Cardiac muscle cell (in vitro differentiated cells and primary cell): ENCODE measurements at regions not wholly inside any gene's neighbourhood (a gene's known extent, or its start where the extent isn't known, plus 50 kb on each side); places are given as distances from the start of the nearest gene placed in this dataset.
"Not testable (repeated sequence)": the region's sequence is repeated elsewhere in the genome, so short reads cannot be mapped to it uniquely, and the experiment has no call there.

Experiments
- DNase-seq, 2 donors: peaks; one replicate each; pipeline versions ENCODE4 v3.0.0 to v3.0.0-alpha.2; 2010 to 2017; ENCODE audit warnings: low read depth in 1 of 2, low spot score in 1 of 2
- H3K27ac ChIP-seq: fragments of 200-600 bp; sonication (generic); 2 replicates; pipeline ENCODE4 v1.5.1; 2016
- H3K27me3 ChIP-seq: fragments of 200-600 bp; sonication (generic); 2 replicates; pipeline ENCODE4 v1.6.0; 2016; ENCODE audit warnings: control low read depth
- H3K36me3 ChIP-seq: fragments of 200-600 bp; sonication (generic); 2 replicates; pipeline ENCODE4 v1.5.1; 2016; ENCODE audit warnings: control low read depth
- H3K4me1 ChIP-seq: fragments of 200-600 bp; sonication (generic); 2 replicates; pipeline ENCODE4 v1.8.1; 2017; ENCODE audit warnings: low read depth, mild to moderate bottlenecking, mixed run types
- H3K4me3 ChIP-seq: fragments of 200-600 bp; sonication (generic); 2 replicates; pipeline ENCODE4 v1.5.1; 2016; ENCODE audit warnings: mild to moderate bottlenecking
- H3K9me3 ChIP-seq: fragments of 200-600 bp; sonication (generic); 2 replicates; pipeline ENCODE4 v1.5.1; 2017; ENCODE audit warnings: low read depth, mild to moderate bottlenecking, control low read depth
- CTCF ChIP-seq: IDR thresholded peaks from 2 replicates; pipeline ENCODE4 v1.5.1; 2012; ENCODE audit warnings: low read depth, mild to moderate bottlenecking, low read length

- Histone ChIP-seq H3K9me3 (no peaks in the 10 kb centered on the region), H3K27me3 (no peaks in the 10 kb centered on the region), H3K27ac (no peak overlapping the region), H3K4me1 (no peaks in the 10 kb centered on the region), H3K4me3 (no peak overlapping the region), H3K36me3 (no peaks in the 10 kb centered on the region)
- no peak for DNase-seq
- no peak for TF ChIP-seq CTCF
Observed at GRCh38 chr14:37729218-37729617, 133.8 kb downstream of the TTC6 start.

GRCh38 chr14:37731094-37731493, 135.7 kb downstream of the TTC6 start:
- no peak for TF ChIP-seq CTCF
- H3K4me1 ChIP-seq = no peaks in the 10 kb centered on the region
- no peaks in the 10 kb centered on the region for H3K36me3 ChIP-seq
- no peaks in the 10 kb centered on the region for H3K9me3 ChIP-seq
- no peak overlapping the region for H3K27ac ChIP-seq
- no peak for DNase-seq
- H3K4me3 ChIP-seq = no peak overlapping the region
- H3K27me3 ChIP-seq = no peaks in the 10 kb centered on the region

- no peak overlapping the region for H3K4me3 ChIP-seq
- TF ChIP-seq CTCF = no peak
- H3K4me1 ChIP-seq = no peaks in the 10 kb centered on the region
- no peaks in the 10 kb centered on the region for H3K36me3 ChIP-seq
- no peaks in the 10 kb centered on the region for H3K27me3 ChIP-seq
- DNase-seq = no peak
- H3K9me3 ChIP-seq = no peaks in the 10 kb centered on the region
- no peak overlapping the region for H3K27ac ChIP-seq
Observed at GRCh38 chr14:37745657-37746056, 150.2 kb downstream of the TTC6 start.

GRCh38 chr14:37746140-37746832, 150.9 kb downstream of the TTC6 start:
- Histone ChIP-seq H3K27ac (no peak overlapping the region), H3K36me3 (no peaks in the 10 kb centered on the region), H3K9me3 (no peaks in the 10 kb centered on the region), H3K4me1 (no peaks in the 10 kb centered on the region), H3K4me3 (no peak overlapping the region), H3K27me3 (no peaks in the 10 kb centered on the region)
- DNase-seq = no peak
- TF ChIP-seq CTCF = no peak

GRCh38 chr14:37753459-37753858, 158.0 kb downstream of the TTC6 start:
- Histone ChIP-seq H3K4me1 (no peaks in the 10 kb centered on the region), H3K4me3 (no peak overlapping the region), H3K36me3 (no peaks in the 10 kb centered on the region), H3K9me3 (no peaks in the 10 kb centered on the region), H3K27ac (no peak overlapping the region), H3K27me3 (no peaks in the 10 kb centered on the region)
- TF ChIP-seq CTCF = no peak
- DNase-seq = no peak

GRCh38 chr14:37760275-37760674, 164.8 kb downstream of the TTC6 start:
- H3K9me3 ChIP-seq, H3K27me3 ChIP-seq, DNase-seq, H3K36me3 ChIP-seq, H3K27ac ChIP-seq, H3K4me3 ChIP-seq, H3K4me1 ChIP-seq: not testable (repeated sequence)
